ENCODE measurements at regions not wholly inside any gene's neighbourhood (a gene's known extent, or its start where the extent isn't known, plus 50 kb on each side); places are given as distances from the start of the nearest gene placed in this dataset.

DNA sequence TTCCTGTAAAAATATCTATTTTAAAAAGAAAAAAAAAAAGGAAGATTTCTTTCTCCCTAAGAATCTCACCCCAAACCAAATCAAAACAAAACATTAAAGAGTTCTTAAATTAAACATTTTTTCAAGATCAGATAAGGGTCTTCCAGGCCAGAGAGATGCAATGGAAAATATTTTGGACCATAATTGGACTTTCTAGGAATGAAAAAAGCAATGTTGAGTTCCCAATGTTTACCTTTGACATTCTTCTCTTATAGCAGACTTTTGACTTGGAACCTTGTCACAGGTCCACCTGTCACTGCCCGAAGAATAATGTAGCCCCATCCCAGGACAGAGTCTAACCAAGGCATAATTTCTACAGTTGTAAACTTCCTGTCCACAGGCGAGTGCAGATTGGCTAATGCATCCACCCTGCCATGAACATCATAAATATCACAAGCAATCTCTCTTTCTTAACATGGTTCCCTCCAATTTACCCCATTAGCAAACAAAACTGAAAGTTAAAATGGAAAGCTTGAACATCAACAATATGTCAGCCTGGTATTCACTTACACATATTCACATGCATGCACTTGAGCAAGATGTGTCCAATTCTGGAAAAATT is 121.7 kb upstream of the ZNF366 start:
- Mint-ChIP-seq H3K4me1 (peaks cover 25% of the 10 kb centered on the region), H3K36me3 (no peaks in the 10 kb centered on the region), H3K4me3 (no peak overlapping the region), H3K27ac (no peak overlapping the region), H3K27me3 (ENCODE audit: insufficient read depth, low read depth) (no peaks in the 10 kb centered on the region), H3K9me3 (no peaks in the 10 kb centered on the region)
- DNase-seq (ENCODE audit: low spot score): no peak
- no peaks in the 10 kb centered on the region for H4K20me1 ChIP-seq (ENCODE audit: low read depth)
- H3F3A ChIP-seq (ENCODE audit: low read depth): no peaks in the 10 kb centered on the region
- TF ChIP-seq EZH2 (IDR thresholded peaks at IDR 0.05): no peak
- TF ChIP-seq, protein P1, sequence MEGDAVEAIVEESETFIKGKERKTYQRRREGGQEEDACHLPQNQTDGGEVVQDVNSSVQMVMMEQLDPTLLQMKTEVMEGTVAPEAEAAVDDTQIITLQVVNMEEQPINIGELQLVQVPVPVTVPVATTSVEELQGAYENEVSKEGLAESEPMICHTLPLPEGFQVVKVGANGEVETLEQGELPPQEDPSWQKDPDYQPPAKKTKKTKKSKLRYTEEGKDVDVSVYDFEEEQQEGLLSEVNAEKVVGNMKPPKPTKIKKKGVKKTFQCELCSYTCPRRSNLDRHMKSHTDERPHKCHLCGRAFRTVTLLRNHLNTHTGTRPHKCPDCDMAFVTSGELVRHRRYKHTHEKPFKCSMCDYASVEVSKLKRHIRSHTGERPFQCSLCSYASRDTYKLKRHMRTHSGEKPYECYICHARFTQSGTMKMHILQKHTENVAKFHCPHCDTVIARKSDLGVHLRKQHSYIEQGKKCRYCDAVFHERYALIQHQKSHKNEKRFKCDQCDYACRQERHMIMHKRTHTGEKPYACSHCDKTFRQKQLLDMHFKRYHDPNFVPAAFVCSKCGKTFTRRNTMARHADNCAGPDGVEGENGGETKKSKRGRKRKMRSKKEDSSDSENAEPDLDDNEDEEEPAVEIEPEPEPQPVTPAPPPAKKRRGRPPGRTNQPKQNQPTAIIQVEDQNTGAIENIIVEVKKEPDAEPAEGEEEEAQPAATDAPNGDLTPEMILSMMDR (IDR thresholded peaks at IDR 0.05): no peak
- no peak for TF ChIP-seq EZH2phosphoT487 (IDR thresholded peaks at IDR 0.05)
- H3K79me2 ChIP-seq (ENCODE audit: low read depth): no peaks in the 10 kb centered on the region
- H3K9ac ChIP-seq: no peak overlapping the region
- no peaks in the 10 kb centered on the region for H3K4me1 ChIP-seq
- H3K36me3 ChIP-seq: no peaks in the 10 kb centered on the region
- H2AFZ ChIP-seq (replicated peaks): no peak overlapping the region
- no peaks in the 10 kb centered on the region for H3K9me3 ChIP-seq (ENCODE audit: low read depth)
- H3K4me2 ChIP-seq: no peak overlapping the region
- H3K27ac ChIP-seq: no peak overlapping the region
- no peak overlapping the region for H3K4me3 ChIP-seq
- H3K27me3 ChIP-seq: no peaks in the 10 kb centered on the region

DNA sequence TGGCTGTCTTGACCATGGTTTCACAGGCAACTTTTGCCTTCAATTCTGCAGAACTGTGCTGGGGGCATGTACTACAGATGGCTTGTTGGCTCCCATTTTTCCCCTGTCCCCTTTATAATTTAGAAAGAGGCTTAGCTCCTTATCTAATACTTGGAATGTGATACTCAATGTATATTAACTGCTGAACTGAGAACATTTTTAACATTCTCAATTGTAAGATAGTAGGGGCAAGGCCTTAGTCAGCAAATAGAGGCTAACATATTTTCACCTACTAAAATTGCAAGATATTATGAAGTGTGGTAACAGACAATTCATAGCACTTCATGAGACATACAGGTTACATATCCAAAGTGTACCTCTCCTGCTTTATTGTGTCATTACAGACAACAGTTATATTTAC is 118.1 kb upstream of the ZNF366 start:
- no peaks in the 10 kb centered on the region for H3K79me2 ChIP-seq (ENCODE audit: low read depth)
- Mint-ChIP-seq H3K36me3 (no peaks in the 10 kb centered on the region), H3K9me3 (no peaks in the 10 kb centered on the region), H3K4me1 (peaks cover 16% of the 10 kb centered on the region), H3K4me3 (no peak overlapping the region), H3K27me3 (ENCODE audit: insufficient read depth, low read depth) (no peaks in the 10 kb centered on the region), H3K27ac (no peak overlapping the region)
- no peak overlapping the region for H2AFZ ChIP-seq (replicated peaks)
- H3K27me3 ChIP-seq: no peaks in the 10 kb centered on the region
- H3K27ac ChIP-seq: no peak overlapping the region
- no peak overlapping the region for H3K4me3 ChIP-seq
- no peaks in the 10 kb centered on the region for H3K9me3 ChIP-seq (ENCODE audit: low read depth)
- H4K20me1 ChIP-seq (ENCODE audit: low read depth): no peaks in the 10 kb centered on the region
- H3F3A ChIP-seq (ENCODE audit: low read depth): no peaks in the 10 kb centered on the region
- H3K36me3 ChIP-seq: no peaks in the 10 kb centered on the region
- TF ChIP-seq, protein P1 (IDR thresholded peaks at IDR 0.05): no peak
- no peak for TF ChIP-seq EZH2 (IDR thresholded peaks at IDR 0.05)
- TF ChIP-seq EZH2phosphoT487 (IDR thresholded peaks at IDR 0.05): no peak
- no peak overlapping the region for H3K4me2 ChIP-seq
- H3K9ac ChIP-seq: no peak overlapping the region
- H3K4me1 ChIP-seq: no peaks in the 10 kb centered on the region
- DNase-seq (ENCODE audit: low spot score): no peak

DNA sequence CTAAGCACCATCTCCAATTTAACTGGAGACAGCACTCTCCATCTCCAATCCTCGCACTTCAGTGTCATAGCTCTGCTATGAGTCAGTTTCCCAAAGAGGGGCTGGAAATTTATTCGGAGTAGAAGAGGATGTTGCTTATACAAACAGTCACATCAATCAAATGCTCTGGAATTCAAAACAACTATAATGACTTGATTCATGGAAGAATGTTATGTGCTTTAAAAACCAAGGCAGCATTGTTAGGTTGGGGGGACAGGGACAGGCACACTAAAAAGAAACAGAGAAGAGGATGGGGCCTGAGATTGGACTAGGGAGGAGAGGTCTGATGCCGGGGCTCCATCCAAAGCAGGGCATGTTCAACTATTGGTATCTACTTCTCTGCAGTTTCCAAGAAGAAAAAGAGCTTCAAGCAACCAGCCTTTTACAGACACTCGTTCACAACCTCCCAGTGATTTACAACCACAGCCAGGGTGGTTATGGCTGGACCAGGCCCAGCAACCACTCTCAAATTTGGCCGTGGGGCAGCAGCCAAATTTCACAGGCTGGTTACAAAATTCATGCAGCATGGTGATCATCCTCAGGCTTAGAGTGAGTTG is 117.5 kb upstream of the ZNF366 start:
- Histone ChIP-seq H3K4me3 (no peak overlapping the region), H3K9me3 (ENCODE audit: low read depth) (no peaks in the 10 kb centered on the region), H2AFZ (replicated peaks) (no peak overlapping the region), H3K9ac (no peak overlapping the region), H4K20me1 (ENCODE audit: low read depth) (no peaks in the 10 kb centered on the region), H3K27ac (no peak overlapping the region), H3K4me1 (no peaks in the 10 kb centered on the region), H3F3A (ENCODE audit: low read depth) (no peaks in the 10 kb centered on the region), H3K79me2 (ENCODE audit: low read depth) (no peaks in the 10 kb centered on the region), H3K4me2 (no peak overlapping the region), H3K27me3 (no peaks in the 10 kb centered on the region), H3K36me3 (no peaks in the 10 kb centered on the region)
- Mint-ChIP-seq H3K4me3 (no peak overlapping the region), H3K36me3 (no peaks in the 10 kb centered on the region), H3K27ac (no peak overlapping the region), H3K9me3 (no peaks in the 10 kb centered on the region), H3K4me1 (peaks cover 15% of the 10 kb centered on the region), H3K27me3 (ENCODE audit: insufficient read depth, low read depth) (no peaks in the 10 kb centered on the region)
- TF ChIP-seq EZH2 (IDR thresholded peaks at IDR 0.05): no peak
- TF ChIP-seq, protein P1 (IDR thresholded peaks at IDR 0.05): no peak
- TF ChIP-seq EZH2phosphoT487 (IDR thresholded peaks at IDR 0.05): no peak
- DNase-seq (ENCODE audit: low spot score): no peak
